ENCODE measurements at regions not wholly inside any gene's neighbourhood (a gene's known extent, or its start where the extent isn't known, plus 50 kb on each side); places are given as distances from the start of the nearest gene placed in this dataset.
A peak's percentile ranks its signal among the peaks of the same experiment; 100 is the strongest.

- intact Hi-C loops (cut with micrococcal nuclease; ENCODE audit: unreplicated experiment), result loop anchor here (2.0 kb wide), 1 partner anchor 113 kb away; no protein-coding TSS in a partner anchor
Observed at GRCh38 chr5:96075579-96076289, 114.1 kb upstream of the ELL2 start.

GRCh38 chr5:96074870-96075269 is 113.2 kb upstream of the ELL2 start:
- BruUV-seq (replicated peaks), result no TSS peak
- no peaks in the 10 kb centered on the region for H3K9me2 ChIP-seq (ENCODE audit: insufficient read depth)
- CTCF ChIA-PET, result no interaction called here
- peaks cover 39% of the 10 kb centered on the region for H3K4me1 ChIP-seq (replicated peaks; ENCODE audit: insufficient read depth)
- no peaks in the 10 kb centered on the region for H3K27me3 ChIP-seq (ENCODE audit: insufficient read depth, low read depth)
- H3K27ac ChIP-seq, result no peak overlapping the region
- POLR2A ChIA-PET (ENCODE audit: unreplicated experiment), result no interaction called here
- H3K4me2 ChIP-seq, result 0 out of 2 replicates have a peak overlapping the region, but pooled peaks have one; percentile 10
- DNase-seq, result no peak
- intact Hi-C loops (cut with micrococcal nuclease; ENCODE audit: unreplicated experiment), result loop anchor here (2.0 kb wide), 1 partner anchor 112 kb away; no protein-coding TSS in a partner anchor
- H3K79me2 ChIP-seq (ENCODE audit: low read depth), result no peaks in the 10 kb centered on the region
- TF ChIP-seq EZH2 (IDR thresholded peaks at IDR 0.05; ENCODE audit: low read depth), result no peak
- no peak for TF ChIP-seq CTCF (conservative IDR thresholded peaks at IDR 0.05)
- no peak overlapping the region for H2AFZ ChIP-seq
- H3K4me3 ChIP-seq, result no peak overlapping the region
- peaks cover 11% of the 10 kb centered on the region; the same call in 1 of the 2 replicates for H3K9me3 ChIP-seq (ENCODE audit: insufficient read depth, low read depth)
- no peaks in the 10 kb centered on the region for H3K36me3 ChIP-seq (ENCODE audit: low read depth)
- H3F3A ChIP-seq (ENCODE audit: insufficient read depth, low read depth), result peaks cover 5% of the 10 kb centered on the region; the same call in 1 of the 2 replicates
- no peaks in the 10 kb centered on the region for H4K20me1 ChIP-seq (ENCODE audit: insufficient read depth)

More at GRCh38 chr5:96075579-96076289, 114.1 kb upstream of the ELL2 start:
- H3K4me3 ChIP-seq, result no peak overlapping the region
- no peaks in the 10 kb centered on the region for H3K9me2 ChIP-seq (ENCODE audit: insufficient read depth)
- BruUV-seq (replicated peaks), result no TSS peak
- DNase-seq, result no peak
- H3K9me3 ChIP-seq (ENCODE audit: insufficient read depth, low read depth), result peaks cover 11% of the 10 kb centered on the region; the same call in 1 of the 2 replicates
- H3K36me3 ChIP-seq (ENCODE audit: low read depth), result no peaks in the 10 kb centered on the region
- ChIA-PET CTCF (no interaction called here), POLR2A (ENCODE audit: unreplicated experiment) (interaction anchor here (0.5 kb wide), 1 partner anchor 16 kb away, joined by 3 read pairs; no protein-coding TSS in a partner anchor)
- no peak overlapping the region for H2AFZ ChIP-seq
- no peak overlapping the region for H3K27ac ChIP-seq
- peaks cover 48% of the 10 kb centered on the region for H3K4me1 ChIP-seq (replicated peaks; ENCODE audit: insufficient read depth)
- H3K4me2 ChIP-seq, result no peak overlapping the region
- H4K20me1 ChIP-seq (ENCODE audit: insufficient read depth), result no peaks in the 10 kb centered on the region
- no peak for TF ChIP-seq CTCF (conservative IDR thresholded peaks at IDR 0.05)
- no peak for TF ChIP-seq EZH2 (IDR thresholded peaks at IDR 0.05; ENCODE audit: low read depth)
- H3K79me2 ChIP-seq (ENCODE audit: low read depth), result no peaks in the 10 kb centered on the region
- H3K27me3 ChIP-seq (ENCODE audit: insufficient read depth, low read depth), result no peaks in the 10 kb centered on the region
- H3F3A ChIP-seq (ENCODE audit: insufficient read depth, low read depth), result peaks cover 5% of the 10 kb centered on the region; the same call in 1 of the 2 replicates

GRCh38 chr5:96074460-96074859 is 112.8 kb upstream of the ELL2 start:
- no peak for DNase-seq
- Histone ChIP-seq H3K4me3 (no peak overlapping the region), H3K27me3 (ENCODE audit: insufficient read depth, low read depth) (no peaks in the 10 kb centered on the region), H3K36me3 (ENCODE audit: low read depth) (no peaks in the 10 kb centered on the region), H4K20me1 (ENCODE audit: insufficient read depth) (no peaks in the 10 kb centered on the region), H3F3A (ENCODE audit: insufficient read depth, low read depth) (peaks cover 1% of the 10 kb centered on the region; the same call in 1 of the 2 replicates), H3K9me3 (ENCODE audit: insufficient read depth, low read depth) (0 out of 2 replicates have a peak, but pooled peaks cover 7% of the 10 kb centered on the region), H3K79me2 (ENCODE audit: low read depth) (no peaks in the 10 kb centered on the region), H3K4me1 (replicated peaks; ENCODE audit: insufficient read depth) (peaks cover 35% of the 10 kb centered on the region), H3K4me2 (0 out of 2 replicates have a peak overlapping the region, but pooled peaks have one; percentile 10), H2AFZ (no peak overlapping the region), H3K9me2 (ENCODE audit: insufficient read depth) (no peaks in the 10 kb centered on the region), H3K27ac (no peak overlapping the region)
- POLR2A ChIA-PET (ENCODE audit: unreplicated experiment), result interaction anchor here (0.6 kb wide), 1 partner anchor 146 kb away, joined by 3 read pairs; no protein-coding TSS in a partner anchor
- TF ChIP-seq EZH2 (IDR thresholded peaks at IDR 0.05; ENCODE audit: low read depth), result no peak
- TF ChIP-seq CTCF (conservative IDR thresholded peaks at IDR 0.05), result no peak
- intact Hi-C loops (cut with micrococcal nuclease; ENCODE audit: unreplicated experiment), result loop anchor here (2.0 kb wide), 1 partner anchor 112 kb away; no protein-coding TSS in a partner anchor
- CTCF ChIA-PET, result no interaction called here
- BruUV-seq (replicated peaks), result no TSS peak
